ENCODE measurements at regions not wholly inside any gene's neighbourhood (a gene's known extent, or its start where the extent isn't known, plus 50 kb on each side); places are given as distances from the start of the nearest gene placed in this dataset.

- TF ChIP-seq SUZ12 (IDR thresholded peaks at IDR 0.05), result no peak
- no peak for TF ChIP-seq FOXA1 (IDR thresholded peaks at IDR 0.05)
- TF ChIP-seq L3MBTL2 (conservative IDR thresholded peaks at IDR 0.05), result no peak
- TF ChIP-seq TARDBP (IDR thresholded peaks at IDR 0.05), result no peak
- no peak for TF ChIP-seq ELF4 (IDR thresholded peaks at IDR 0.05)
- no peak for TF ChIP-seq SP1 (IDR thresholded peaks at IDR 0.05)
- TF ChIP-seq BHLHE40 (IDR thresholded peaks at IDR 0.05; ENCODE audit: borderline replicate concordance), result no peak
- TF ChIP-seq ZNF384 (IDR thresholded peaks at IDR 0.05), result no peak
- no peak for TF ChIP-seq LEF1 (IDR thresholded peaks at IDR 0.05; ENCODE audit: borderline replicate concordance)
- no peak for TF ChIP-seq FOXK2 (IDR thresholded peaks at IDR 0.05)
Measured at GRCh38 chr21:18960306-18960705, 556.7 kb upstream of the TMPRSS15 start.

Data from HEK293T (cell line).